DMS 273 (cell line): ENCODE measurements at regions not wholly inside any gene's neighbourhood (a gene's known extent, or its start where the extent isn't known, plus 50 kb on each side); places are given as distances from the start of the nearest gene placed in this dataset.

ENCODE experiments used
- DNase-seq: peaks from one replicate; lab custom pipeline; 2025; ENCODE audit not compliant: unreplicated experiment; lab: John Stamatoyannopoulos, UW

DNA sequence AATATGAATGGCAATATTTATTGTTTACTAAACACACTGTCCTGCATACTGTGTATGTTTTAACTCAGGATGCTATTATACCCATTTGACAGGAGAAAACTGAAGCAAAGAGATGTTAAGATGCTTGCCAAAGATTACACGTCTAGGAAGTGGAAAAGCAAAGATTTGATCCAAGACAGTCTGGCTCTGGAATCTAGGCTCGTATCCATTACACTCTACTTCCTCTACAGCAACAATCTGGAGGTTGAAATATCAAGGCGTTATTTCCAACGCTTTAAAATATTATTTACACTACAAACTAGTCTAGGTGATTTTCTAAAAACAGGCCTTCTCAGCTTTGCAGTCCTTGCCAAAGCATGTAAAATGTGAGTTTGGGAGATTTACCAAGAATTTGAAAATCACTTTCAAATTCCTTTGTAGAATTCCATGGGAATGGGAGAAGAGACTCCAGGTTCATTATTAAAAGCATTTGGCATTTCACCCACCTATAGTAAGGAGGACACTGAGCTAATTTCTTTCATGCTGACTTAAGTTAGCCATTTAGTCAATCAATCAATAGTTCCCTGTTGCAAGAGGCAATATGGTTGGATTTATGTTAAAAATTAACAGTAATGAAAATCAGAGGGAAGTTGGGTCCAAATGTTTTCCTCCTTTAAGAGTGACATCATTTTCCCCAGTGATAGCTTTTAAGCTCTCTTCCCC lies 356.3 kb upstream of the SMARCA2 start:
- no peak for DNase-seq

DNA sequence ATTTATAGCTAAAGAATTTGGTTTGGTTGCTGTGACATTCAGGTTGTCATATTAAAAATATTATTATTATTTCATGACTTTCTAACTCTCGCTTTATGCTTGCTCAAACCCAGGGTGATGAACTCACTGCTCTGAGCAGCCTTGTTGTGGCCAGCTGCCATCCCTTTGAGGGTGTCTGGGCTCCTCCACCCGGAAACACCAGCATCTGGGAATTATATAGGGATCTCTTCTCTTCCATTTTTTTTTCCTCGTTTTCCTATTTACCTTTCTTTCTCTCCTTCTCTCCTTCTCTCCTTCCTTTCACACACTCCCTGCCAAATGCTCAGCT lies 355.8 kb upstream of the SMARCA2 start:
- DNase-seq = no peak

GRCh38 chr9:1668441-1668840 lies 346.7 kb upstream of the SMARCA2 start:
- DNase-seq = no peak

- no peak for DNase-seq
Measured at GRCh38 chr9:1673300-1673699, 341.8 kb upstream of the SMARCA2 start.

GRCh38 chr9:1676771-1677170 lies 338.4 kb upstream of the SMARCA2 start:
- no peak for DNase-seq

DNA sequence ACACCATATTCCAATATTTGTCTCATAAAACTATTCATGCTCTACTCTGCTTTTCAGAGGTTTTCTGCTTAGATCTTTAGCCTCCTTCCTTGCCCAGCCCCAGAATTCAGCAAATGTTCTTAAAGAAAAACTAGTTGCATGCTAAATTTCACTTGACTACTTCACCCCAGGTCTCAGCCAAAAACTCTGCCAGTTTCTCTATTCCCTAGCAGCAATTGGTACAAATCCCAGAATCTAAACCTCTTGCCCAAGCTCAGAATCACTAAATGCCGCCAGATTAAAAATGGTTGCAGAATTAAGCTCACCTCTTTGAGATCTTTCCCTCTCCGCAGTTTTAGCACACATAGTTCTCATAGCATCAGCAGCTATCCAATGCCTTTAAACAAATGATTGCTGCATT lies 331.2 kb upstream of the SMARCA2 start:
- no peak for DNase-seq

GRCh38 chr9:1698991-1699390 lies 316.2 kb upstream of the SMARCA2 start:
- DNase-seq = no peak

DNA sequence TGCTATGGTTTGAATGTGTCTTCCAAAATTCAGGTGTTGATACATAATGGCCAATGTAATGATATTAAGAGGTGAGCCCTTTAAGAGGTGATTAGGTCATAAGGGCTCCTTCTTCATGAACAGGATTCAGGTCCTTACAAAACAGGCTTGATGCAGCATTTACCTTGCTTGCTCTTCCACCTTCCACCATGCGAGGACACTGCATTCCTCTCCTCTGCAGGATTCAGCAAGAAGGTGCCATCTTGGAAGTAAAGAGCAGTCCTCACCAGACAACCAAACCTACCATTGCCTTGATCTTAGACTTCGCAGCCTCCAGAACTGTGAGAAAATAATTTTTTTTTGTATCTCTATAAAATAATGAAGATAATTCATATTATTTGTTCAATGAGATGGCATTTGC lies 314.0 kb upstream of the SMARCA2 start:
- peak; percentile 8 for DNase-seq

DNA sequence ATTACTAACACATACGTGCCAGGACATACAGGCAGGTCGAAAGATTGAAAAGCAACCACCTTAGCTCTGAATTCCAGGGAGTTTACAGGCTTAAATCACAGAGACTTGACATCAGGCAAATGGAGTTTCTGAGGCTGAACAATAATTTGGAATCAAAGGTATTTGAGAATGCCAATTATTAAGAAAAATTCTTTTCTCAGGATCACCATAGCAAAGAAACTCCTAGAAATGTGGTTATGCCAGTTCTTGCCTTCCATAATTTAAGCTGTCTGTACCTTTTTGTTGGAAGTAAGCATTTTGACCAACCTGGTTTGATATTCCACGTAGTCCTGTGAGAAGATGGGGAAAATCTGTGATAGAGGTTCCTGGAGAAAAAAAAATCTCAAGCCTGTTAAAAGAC lies 312.4 kb upstream of the SMARCA2 start:
- DNase-seq = no peak

- DNase-seq = peak; percentile 48
Measured at GRCh38 chr9:1707291-1707690, 307.9 kb upstream of the SMARCA2 start.

- no peak for DNase-seq
Measured at GRCh38 chr9:1708219-1708618, 306.9 kb upstream of the SMARCA2 start.

GRCh38 chr9:1709347-1709746 lies 305.8 kb upstream of the SMARCA2 start:
- peak; percentile 46 for DNase-seq

DNA sequence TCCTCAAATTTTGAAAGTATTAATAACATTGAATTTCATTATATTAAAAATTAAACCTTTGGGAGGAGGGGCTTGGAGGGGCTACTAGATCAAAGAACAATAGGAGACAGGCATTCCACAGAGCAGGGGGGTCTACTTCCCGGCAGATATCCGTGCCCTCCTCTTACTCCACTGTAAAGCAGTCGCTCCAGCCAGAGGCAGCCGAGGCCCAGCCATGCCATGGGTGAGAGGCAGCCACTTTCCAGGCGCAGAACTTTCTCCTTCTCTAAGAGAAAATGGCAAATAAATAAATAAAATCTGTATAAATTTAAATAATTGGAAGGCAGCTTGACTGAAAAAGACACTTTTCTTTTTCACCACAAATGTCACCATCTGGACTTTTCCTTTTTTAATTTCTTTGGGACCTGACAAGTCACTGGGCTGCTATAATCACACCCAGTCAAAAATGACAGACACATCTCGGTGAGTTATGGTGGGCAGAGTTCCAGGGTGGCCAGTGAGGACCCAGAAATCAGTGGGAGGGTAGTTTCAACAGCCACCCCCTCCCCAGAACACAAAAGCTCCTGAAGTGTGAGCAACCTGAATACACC lies 302.2 kb upstream of the SMARCA2 start:
- DNase-seq = no peak

GRCh38 chr9:1713841-1714240 lies 301.3 kb upstream of the SMARCA2 start:
- no peak for DNase-seq

DNA sequence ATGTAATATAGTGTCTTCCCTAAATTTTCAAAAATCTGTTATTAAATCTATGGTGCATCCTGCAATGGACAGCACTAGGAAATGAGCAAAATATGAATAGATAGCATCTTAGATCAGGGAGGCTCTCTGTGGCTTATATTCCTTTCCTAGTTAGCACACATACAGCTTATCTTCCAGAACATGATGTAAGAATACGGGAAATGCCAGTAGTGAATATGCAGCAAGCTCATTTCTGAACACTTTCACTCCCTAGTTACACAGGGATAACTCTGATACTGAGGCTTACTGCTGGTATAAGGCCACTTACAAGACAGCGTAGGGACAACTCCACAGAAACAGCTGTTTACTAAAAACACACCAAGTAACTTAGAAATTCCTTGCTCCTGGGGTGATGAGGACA lies 297.3 kb upstream of the SMARCA2 start:
- DNase-seq = no peak

DNA sequence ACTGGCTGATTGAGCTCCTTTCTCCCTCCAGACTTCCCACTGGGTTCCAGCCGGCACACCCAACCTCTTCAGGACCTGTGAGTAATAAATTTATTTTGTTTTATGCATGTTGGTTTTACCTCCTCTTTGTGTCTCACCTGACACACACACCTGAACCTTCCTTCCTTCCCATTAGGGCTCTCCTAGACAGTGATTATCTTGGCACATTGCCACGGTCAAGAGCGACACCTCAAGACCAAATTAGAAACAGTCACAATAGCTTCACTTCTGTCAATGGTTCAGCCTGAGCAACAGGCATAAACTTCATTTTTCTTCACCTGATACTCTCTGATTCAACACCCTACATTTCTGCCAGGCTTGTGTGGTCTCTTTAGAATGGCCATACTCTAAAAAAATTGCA lies 296.3 kb upstream of the SMARCA2 start:
- DNase-seq = no peak

GRCh38 chr9:1721196-1721595 lies 294.0 kb upstream of the SMARCA2 start:
- DNase-seq = no peak

- DNase-seq = peak; percentile 19
Measured at GRCh38 chr9:1722404-1722803, 292.7 kb upstream of the SMARCA2 start.

GRCh38 chr9:1723522-1724015 lies 291.6 kb upstream of the SMARCA2 start:
- no peak for DNase-seq

- DNase-seq = peak; percentile 65
Measured at GRCh38 chr9:1726993-1727759, 288.0 kb upstream of the SMARCA2 start.

DNA sequence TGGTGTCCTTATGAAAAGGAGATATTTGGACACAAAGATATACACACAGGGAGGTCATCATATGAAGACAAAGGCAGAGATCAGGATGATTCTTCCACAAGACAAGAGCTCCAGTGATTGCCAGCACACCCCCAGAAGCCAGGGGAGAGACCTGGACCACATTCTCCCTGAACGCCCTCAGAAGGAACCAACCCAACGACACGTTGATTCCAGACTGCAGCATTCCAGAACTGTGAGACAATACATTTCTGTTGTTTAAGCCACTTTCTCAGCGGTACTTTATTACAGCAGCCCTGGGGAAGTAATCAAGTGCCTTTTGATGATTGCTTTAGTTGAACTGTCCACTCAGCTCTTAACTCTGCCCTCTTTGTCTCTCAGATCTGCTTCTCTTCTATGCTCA lies 285.5 kb upstream of the SMARCA2 start:
- DNase-seq = no peak

- peak; percentile 21 for DNase-seq
Measured at GRCh38 chr9:1732670-1733069, 282.5 kb upstream of the SMARCA2 start.
